OCI-LY1 (cell line): ENCODE measurements at regions not wholly inside any gene's neighbourhood (a gene's known extent, or its start where the extent isn't known, plus 50 kb on each side); places are given as distances from the start of the nearest gene placed in this dataset.

Source experiments
- H2AFZ ChIP-seq: fragments of 200-600 bp; sonication (generic), shearing (Covaris generic); 2 replicates; pipeline ENCODE4 v1.6.0; 2014; ENCODE audit warnings: antibody characterized with exemption, mild to moderate bottlenecking, low read length
- H3F3A ChIP-seq: fragments of 200-600 bp; sonication (generic), shearing (Covaris generic); 2 replicates; pipeline ENCODE4 v1.6.0; 2014; ENCODE audit warnings: mild to moderate bottlenecking, antibody characterized with exemption, low read length, moderate library complexity; ENCODE audit not compliant: insufficient read depth
- H3K27ac ChIP-seq: fragments of 200-600 bp; sonication (generic); 2 replicates; pipeline ENCODE4 v1.5.1; 2014; ENCODE audit warnings: low read length, mixed run types, mild to moderate bottlenecking, low read depth; ENCODE audit not compliant: poor library complexity, severe bottlenecking
- H3K27me3 ChIP-seq: fragments of 200-600 bp; sonication (generic); 2 replicates; pipeline ENCODE4 v1.6.0; 2014; ENCODE audit warnings: antibody characterized with exemption, mild to moderate bottlenecking, low read length, moderate library complexity; ENCODE audit not compliant: insufficient read depth
- H3K36me3 ChIP-seq: fragments of 200-600 bp; sonication (generic); 2 replicates; pipeline ENCODE4 v1.6.1; 2014; ENCODE audit warnings: mild to moderate bottlenecking, antibody characterized with exemption, low read length, moderate library complexity, mixed read lengths; ENCODE audit not compliant: insufficient read depth
- H3K4me1 ChIP-seq: fragments of 200-600 bp; sonication (generic); 2 replicates; pipeline ENCODE4 v1.5.1; 2014; ENCODE audit warnings: mild to moderate bottlenecking, low read length, moderate library complexity; ENCODE audit not compliant: insufficient read depth, severe bottlenecking
- H3K4me2 ChIP-seq: fragments of 200-600 bp; sonication (generic), shearing (Covaris generic); 2 replicates; pipeline ENCODE4 v1.6.1; 2014; ENCODE audit warnings: low read length
- H3K4me3 ChIP-seq: fragments of 200-600 bp; sonication (generic); 2 replicates; pipeline ENCODE4 v1.5.1; 2014; ENCODE audit warnings: low read length, low read depth, mild to moderate bottlenecking, mixed read lengths; ENCODE audit not compliant: poor library complexity, severe bottlenecking
- H3K79me2 ChIP-seq: fragments of 200-600 bp; shearing (Covaris generic); 2 replicates; pipeline ENCODE4 v1.6.1; 2016; ENCODE audit warnings: mixed run types, low read length, mixed read lengths; ENCODE audit not compliant: insufficient read depth
- H3K9ac ChIP-seq: fragments of 200-600 bp; sonication (generic), shearing (Covaris generic); 2 replicates; pipeline ENCODE4 v1.6.1; 2014; ENCODE audit warnings: mild to moderate bottlenecking, low read length, mixed read lengths
- H3K9me2 ChIP-seq: fragments of 200-600 bp; sonication (generic), shearing (Covaris generic); 2 replicates; pipeline ENCODE4 v1.6.1; 2014; ENCODE audit warnings: low read depth, mild to moderate bottlenecking, low read length, mixed read lengths
- H3K9me3 ChIP-seq: fragments of 200-600 bp; shearing (Covaris generic); 2 replicates; pipeline ENCODE4 v1.6.1; 2014; ENCODE audit warnings: low read length, mixed read lengths
- H4K20me1 ChIP-seq: fragments of 200-600 bp; sonication (generic), shearing (Covaris generic); 2 replicates; pipeline ENCODE4 v1.6.0; 2016; ENCODE audit warnings: mild to moderate bottlenecking, low read length; ENCODE audit not compliant: insufficient read depth
- CTCF ChIP-seq: fragments of 200-600 bp; sonication (generic), shearing (Covaris generic); IDR thresholded peaks from 2 replicates; pipeline ENCODE4 v1.5.1; 2017; ENCODE audit warnings: mild to moderate bottlenecking, antibody characterized with exemption, low read length, moderate library complexity, mixed read lengths
- EZH2 ChIP-seq: fragments of 200-600 bp; sonication (generic), shearing (Covaris generic); IDR thresholded peaks from 2 replicates; pipeline ENCODE4 v1.8.0; 2017; ENCODE audit warnings: borderline replicate concordance, mixed run types, mild to moderate bottlenecking, antibody characterized with exemption, low read length, moderate library complexity, mixed read lengths

- Histone ChIP-seq H3F3A (no peaks in the 10 kb centered on the region), H3K27ac (no peak overlapping the region), H3K9me3 (no peaks in the 10 kb centered on the region), H3K4me2 (no peak overlapping the region), H2AFZ (no peak overlapping the region), H3K9ac (no peak overlapping the region; the same call in 1 of the 2 replicates), H3K36me3 (no peaks in the 10 kb centered on the region), H3K27me3 (0 out of 2 replicates have a peak, but pooled peaks cover 3% of the 10 kb centered on the region), H4K20me1 (no peaks in the 10 kb centered on the region), H3K79me2 (no peaks in the 10 kb centered on the region), H3K4me3 (no peak overlapping the region), H3K9me2 (no peaks in the 10 kb centered on the region), H3K4me1 (peaks cover 16% of the 10 kb centered on the region)
- TF ChIP-seq EZH2 (no peak), CTCF (no peak)
These were observed 84.1 kb upstream of the KLHL25 start for GRCh38 chr15:85878828-85879225.

- no peak overlapping the region for H3K4me3 ChIP-seq
- TF ChIP-seq EZH2 (no peak), CTCF (no peak)
- H3K27ac ChIP-seq, result no peak overlapping the region
- 0 out of 2 replicates have a peak, but pooled peaks cover 3% of the 10 kb centered on the region for H3K27me3 ChIP-seq
- no peaks in the 10 kb centered on the region for H3K9me3 ChIP-seq
- H4K20me1 ChIP-seq, result no peaks in the 10 kb centered on the region
- 0 out of 2 replicates have a peak overlapping the region, but pooled peaks have one; percentile 7 for H3K4me2 ChIP-seq
- no peaks in the 10 kb centered on the region for H3K79me2 ChIP-seq
- no peak overlapping the region for H2AFZ ChIP-seq
- H3K9me2 ChIP-seq, result no peaks in the 10 kb centered on the region
- no peaks in the 10 kb centered on the region for H3F3A ChIP-seq
- H3K4me1 ChIP-seq, result peaks cover 16% of the 10 kb centered on the region
- H3K9ac ChIP-seq, result no peak overlapping the region; the same call in 1 of the 2 replicates
- no peaks in the 10 kb centered on the region for H3K36me3 ChIP-seq
These were observed 84.8 kb upstream of the KLHL25 start for GRCh38 chr15:85879334-85880163.

- Histone ChIP-seq H3K9me3 (no peaks in the 10 kb centered on the region), H4K20me1 (no peaks in the 10 kb centered on the region), H3K4me3 (no peak overlapping the region), H3K27ac (no peak overlapping the region), H3K79me2 (no peaks in the 10 kb centered on the region), H3K4me2 (no peak overlapping the region), H3F3A (no peaks in the 10 kb centered on the region), H2AFZ (no peak overlapping the region), H3K27me3 (0 out of 2 replicates have a peak, but pooled peaks cover 3% of the 10 kb centered on the region), H3K9ac (no peak overlapping the region), H3K9me2 (no peaks in the 10 kb centered on the region), H3K4me1 (peaks cover 16% of the 10 kb centered on the region), H3K36me3 (no peaks in the 10 kb centered on the region)
- TF ChIP-seq EZH2 (no peak), CTCF (no peak)
These were observed 85.9 kb upstream of the KLHL25 start for GRCh38 chr15:85880501-85881190.
